ENCODE measurements at regions not wholly inside any gene's neighbourhood (a gene's known extent, or its start where the extent isn't known, plus 50 kb on each side); places are given as distances from the start of the nearest gene placed in this dataset.

GRCh38 chr11:17132654-17133053 lies 55.2 kb upstream of the RPS13 start:
- TF ChIP-seq CTCF (IDR thresholded peaks at IDR 0.05) (no peak), RFX5 (IDR thresholded peaks at IDR 0.05; ENCODE audit: low read length) (no peak), CHD2 (IDR thresholded peaks at IDR 0.05; ENCODE audit: low read length, partially characterized antibody) (no peak), TAF1 (IDR thresholded peaks at IDR 0.05; ENCODE audit: borderline replicate concordance, low read depth, low read length) (no peak), MEF2A (IDR thresholded peaks at IDR 0.05; ENCODE audit: borderline replicate concordance, low read depth) (no peak), REST (IDR thresholded peaks at IDR 0.05; ENCODE audit: low read depth, low read length) (no peak), EP300 (IDR thresholded peaks at IDR 0.05; ENCODE audit: borderline replicate concordance in 1 of 2, low read depth in 1 of 2, low read length in 1 of 2) (no peak), MAX (IDR thresholded peaks at IDR 0.05; ENCODE audit: low read depth) (no peak)
- TF ChIP-seq, protein P1, sequence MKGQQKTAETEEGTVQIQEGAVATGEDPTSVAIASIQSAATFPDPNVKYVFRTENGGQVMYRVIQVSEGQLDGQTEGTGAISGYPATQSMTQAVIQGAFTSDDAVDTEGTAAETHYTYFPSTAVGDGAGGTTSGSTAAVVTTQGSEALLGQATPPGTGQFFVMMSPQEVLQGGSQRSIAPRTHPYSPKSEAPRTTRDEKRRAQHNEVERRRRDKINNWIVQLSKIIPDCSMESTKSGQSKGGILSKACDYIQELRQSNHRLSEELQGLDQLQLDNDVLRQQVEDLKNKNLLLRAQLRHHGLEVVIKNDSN (IDR thresholded peaks at IDR 0.05; ENCODE audit: borderline replicate concordance, low read depth): no peak
